Inferior parietal cortex (tissue), 1 donor: ENCODE measurements at regions not wholly inside any gene's neighbourhood (a gene's known extent, or its start where the extent isn't known, plus 50 kb on each side); places are given as distances from the start of the nearest gene placed in this dataset.
A peak's percentile ranks its signal among the peaks of the same experiment; 100 is the strongest.
"Not testable (repeated sequence)": the region's sequence is repeated elsewhere in the genome, so short reads cannot be mapped to it uniquely, and the experiment has no call there.

ENCODE experiments used
- DNase-seq: peaks from one replicate; pipeline ENCODE4 v3.0.0-alpha.2; 2016; ENCODE audit errors: extremely low spot score

DNA sequence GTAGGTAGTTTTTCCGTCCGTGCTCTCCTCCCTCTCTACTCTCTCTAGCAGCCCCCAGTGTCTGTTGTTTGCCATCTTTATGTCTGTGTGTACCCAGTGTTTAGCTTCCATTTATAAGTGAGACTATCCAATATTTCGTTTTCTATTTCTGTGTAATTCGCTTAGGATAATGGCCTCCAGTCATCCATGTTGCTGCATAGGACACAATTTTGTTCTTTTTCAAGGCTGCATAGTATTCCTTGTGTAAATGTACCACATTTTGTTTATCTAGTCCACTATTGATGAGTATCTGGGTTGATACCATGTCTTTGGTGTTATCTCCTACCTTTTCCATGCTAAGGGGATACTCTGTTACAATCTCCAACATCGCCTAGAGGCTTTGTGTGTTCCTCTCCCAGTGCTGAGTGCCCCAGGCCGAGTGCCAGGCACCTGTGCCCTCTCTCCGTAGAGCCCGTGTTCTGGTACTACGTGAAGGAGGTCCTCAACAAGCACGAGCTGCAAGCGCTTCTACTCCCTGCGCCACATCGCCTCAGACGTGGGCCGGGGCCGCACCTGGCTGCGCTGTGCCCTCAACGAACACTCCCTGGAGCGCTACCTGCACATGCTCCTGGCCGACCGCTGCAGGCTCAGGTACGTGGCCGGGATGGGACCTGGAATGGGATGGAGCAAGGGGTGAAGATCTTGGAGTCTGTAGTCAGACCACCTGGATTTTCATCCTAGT, 51.0 kb downstream of the NPIPB11 start:
- not testable (repeated sequence) for DNase-seq

DNA sequence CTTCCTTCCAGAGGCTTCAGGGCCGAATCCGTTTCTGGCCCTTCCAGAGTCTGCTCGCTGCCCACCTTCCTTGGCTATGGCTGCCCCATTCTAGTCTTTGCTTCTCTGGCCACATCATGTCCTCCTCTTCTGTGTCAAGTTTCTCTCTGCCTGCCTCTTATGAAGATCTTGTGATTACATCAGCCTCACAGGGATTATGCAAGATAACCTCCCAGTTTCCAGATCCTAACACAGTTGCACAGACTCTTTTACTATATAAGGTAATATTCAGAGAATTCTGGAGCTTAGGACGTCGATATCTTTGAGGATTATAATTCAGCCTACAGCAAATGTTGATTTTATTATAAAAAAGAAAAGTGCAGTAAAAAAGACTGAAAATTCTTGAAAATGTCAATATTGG, 52.1 kb downstream of the NPIPB11 start:
- DNase-seq = not testable (repeated sequence)

DNA sequence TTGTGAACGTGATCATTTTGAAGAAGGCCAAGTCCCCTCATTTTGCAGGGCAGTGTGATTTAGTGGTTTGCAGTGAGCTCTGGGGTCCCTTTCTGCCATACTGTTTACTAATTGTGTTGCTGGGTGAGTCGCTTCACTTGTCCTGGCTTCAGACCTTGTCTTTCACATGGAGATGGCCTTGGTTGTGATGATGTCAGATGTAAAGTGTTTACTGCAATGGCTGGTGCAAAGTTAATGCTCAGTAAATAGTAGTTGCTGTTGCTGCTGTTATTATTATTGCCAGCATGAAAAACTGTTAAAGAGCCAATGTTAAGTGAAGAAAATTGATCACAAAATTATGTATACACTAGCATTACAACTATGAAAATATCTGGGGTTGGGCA, 53.9 kb downstream of the NPIPB11 start:
- DNase-seq = not testable (repeated sequence)

DNA sequence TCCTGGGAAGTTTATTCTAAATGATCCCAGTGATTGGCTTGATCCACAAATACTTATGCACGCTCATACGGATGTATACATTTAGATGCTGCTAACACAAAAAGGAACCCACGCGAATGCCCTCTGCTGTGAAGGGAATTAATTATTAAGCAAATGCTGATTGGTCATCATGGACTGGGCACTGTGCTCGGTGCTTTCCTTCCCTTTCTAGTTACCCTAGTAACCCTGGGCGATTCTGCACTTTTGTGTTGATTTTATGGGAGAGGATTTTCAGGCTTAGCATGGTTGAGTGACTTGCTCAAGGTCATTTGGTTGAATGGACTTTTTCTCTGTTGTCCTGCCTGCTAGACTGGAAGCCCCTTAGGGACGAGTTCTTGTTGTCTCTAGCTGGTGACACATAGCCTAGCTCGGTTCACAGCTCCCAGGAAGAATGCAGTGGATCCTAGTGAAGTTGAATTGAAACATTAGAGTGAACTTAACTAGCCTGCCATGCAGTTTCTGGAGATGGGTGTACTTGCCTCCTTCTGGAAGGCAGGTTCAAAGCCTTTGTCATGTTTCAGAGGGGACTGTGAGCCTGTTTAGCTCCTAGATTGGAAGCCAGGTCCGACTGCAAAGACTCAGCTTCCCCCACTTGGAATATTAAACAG, 54.4 kb downstream of the NPIPB11 start:
- not testable (repeated sequence) for DNase-seq

DNA sequence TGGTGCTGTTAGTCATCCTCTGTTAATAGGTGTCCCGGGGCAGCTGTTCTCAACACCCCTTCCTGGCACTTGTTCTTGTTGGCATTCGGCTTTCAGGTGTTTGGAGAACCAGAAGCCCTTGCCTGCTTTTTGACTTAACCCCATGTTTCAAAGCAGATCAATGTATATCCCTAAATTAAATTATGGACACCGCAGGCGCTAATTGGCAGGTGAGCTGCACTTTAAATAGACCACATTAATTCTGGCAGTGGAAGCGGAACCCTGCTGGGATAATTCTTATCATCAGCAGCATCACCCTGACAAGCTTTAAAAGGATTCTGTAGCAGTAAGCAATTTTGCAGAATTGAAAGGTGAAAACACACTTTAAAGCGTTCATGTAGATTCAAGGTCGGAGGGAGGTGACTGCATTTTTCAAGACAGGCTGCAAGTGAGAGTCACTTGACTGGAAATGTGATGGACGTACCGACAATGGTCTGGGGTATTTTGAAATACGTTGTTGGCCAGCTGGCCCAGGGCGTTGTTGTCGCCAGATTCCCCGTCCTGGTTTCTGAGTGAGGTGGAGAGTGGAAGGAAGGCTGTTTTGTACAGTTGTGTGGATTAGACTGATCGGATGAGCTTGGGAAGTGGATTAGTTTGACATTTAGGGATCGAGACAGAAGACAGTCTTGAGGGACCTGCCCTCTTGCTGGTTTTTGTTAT, 55.1 kb downstream of the NPIPB11 start:
- not testable (repeated sequence) for DNase-seq

DNA sequence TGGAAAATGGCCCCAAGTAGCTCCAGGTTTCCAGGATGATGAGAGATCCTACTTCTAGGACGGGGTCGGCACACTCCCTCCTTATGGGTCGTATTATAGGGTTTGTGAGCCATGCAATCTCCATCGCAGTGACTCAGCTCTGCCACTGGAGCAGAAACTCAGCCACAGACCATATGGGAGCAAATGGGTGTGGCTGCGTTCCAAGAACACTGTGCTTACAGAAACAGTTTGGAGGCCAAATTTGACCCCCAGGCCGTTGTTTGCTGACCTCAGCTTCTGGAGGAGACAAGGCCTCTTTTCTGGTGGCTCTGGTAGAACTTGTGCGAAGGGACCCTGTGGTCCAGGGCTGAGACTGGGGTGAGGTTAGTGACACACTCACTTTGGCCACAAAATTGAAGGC, 56.5 kb downstream of the NPIPB11 start:
- DNase-seq = peak; percentile 13

DNA sequence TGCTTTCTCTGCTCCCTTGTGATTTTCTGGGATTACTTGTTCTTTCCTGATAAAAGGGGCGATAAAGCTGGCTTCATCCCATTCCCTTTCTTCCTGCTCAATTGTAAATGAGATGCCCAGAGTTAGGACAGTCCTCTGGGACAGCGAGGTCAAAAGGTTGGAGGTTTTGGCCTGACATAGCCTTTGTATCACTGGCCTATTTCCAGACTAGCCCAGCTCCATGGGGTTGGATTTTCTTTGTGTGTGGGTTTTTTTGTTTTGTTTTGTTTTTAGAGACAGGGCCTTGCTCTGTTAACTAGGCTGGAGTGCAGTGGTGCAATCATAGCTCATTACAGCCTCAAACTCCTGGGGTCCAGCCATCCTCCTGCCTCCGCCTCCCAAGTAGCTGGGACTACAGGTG, 57.8 kb downstream of the NPIPB11 start:
- not testable (repeated sequence) for DNase-seq

DNA sequence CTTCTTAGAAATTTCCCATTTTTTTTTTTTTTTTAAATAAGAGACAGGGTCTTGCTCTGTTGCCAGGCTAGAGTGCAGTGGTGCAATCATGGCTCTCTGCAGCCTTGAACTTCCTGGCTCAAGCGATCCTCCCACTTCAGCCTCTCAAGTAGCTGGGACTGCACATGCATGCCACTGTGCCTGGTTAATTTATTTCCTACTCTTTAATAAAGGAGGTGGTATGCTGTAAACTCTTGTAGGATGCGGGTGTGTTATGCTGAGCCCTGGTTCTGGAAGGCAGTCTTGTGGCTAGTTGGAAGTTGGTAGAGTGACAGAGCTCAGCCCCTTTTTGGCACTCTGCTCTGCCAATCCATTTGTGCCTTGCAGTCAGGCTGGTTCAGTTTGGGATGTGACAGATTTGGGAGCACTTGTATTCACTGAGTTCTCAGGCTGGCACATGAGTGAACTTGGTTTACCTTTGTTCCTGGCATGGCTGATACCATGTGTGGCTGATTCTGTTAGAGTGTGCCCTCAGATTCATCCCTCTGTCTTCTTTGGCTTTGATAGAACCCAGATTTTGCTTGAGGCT, 58.3 kb downstream of the NPIPB11 start:
- DNase-seq = not testable (repeated sequence)

DNA sequence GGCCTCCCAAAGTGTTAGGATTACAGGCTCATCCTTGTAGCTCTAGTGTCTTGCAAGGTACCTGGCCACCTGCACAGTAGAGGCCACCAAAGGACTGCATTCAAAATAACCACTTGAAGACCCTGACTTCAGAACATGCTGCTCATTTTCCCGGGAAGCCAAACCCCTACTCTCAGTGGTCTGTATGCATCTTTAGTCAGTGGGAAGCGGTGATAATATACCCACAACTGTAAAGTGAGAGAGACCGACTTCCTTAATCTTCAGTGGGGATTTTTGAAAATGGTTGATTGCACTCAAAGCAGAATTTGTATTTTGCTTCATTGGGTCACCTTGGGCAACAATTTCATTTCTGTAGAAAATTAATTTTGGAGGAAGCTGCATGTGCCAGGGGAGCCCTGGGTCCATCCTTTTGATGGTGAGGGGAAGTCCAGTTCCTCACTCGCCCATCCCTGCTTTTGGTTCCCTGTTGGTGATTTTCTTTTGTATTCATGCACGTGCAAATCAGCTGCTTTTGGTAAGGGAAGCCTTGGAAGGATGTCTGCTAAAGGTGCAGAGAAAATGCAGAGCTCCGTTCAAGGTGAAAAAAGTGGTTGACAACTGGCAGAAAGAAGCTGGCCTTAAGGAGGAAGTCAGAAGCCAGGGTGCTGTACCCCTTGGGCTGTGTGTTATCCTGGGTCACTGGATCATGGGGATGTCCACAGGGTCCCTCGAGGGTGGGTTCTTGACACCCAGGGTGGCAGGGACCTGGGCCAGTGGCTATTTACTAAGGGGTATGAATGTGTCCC, 59.5 kb downstream of the NPIPB11 start:
- DNase-seq = not testable (repeated sequence)

DNA sequence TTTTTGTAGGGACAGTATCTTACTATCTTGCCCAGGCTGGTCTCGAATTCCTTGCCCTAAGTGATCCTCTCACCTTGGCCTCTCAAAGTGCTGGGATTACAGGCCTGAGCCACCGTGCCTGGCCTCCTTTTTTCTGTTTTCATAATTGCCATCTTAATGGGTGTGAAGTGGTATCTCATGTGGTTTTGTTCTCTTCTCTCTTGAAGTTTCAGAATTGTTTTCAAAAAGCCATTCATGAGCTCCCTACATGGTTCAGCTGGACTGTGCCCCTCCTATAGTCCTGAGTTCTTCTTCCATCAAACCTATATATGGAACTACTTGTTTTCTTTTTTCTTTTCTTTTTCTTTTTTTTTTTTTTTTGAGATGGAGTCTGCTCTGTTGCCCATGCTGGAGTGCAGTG, 60.3 kb downstream of the NPIPB11 start:
- DNase-seq = not testable (repeated sequence)

DNA sequence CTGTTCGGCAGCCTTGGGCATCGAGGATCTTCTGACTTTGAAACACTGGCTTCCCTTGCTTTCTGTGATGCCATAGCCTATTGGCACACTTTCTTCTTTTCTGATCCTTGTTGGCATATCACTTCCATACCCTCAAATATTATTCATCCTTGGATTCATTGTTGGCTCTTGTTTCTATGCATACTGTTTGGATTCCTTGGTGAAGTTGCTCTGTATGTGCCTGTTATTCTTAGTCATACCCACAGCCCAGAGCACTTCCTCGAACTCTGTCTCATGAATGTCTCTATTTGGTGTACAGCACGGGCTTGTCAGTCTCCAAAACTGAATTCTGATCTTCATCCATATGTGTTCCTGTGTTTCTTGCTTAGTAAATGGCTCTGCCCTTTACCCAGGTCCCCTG, 63.6 kb downstream of the NPIPB11 start:
- DNase-seq = not testable (repeated sequence)

DNA sequence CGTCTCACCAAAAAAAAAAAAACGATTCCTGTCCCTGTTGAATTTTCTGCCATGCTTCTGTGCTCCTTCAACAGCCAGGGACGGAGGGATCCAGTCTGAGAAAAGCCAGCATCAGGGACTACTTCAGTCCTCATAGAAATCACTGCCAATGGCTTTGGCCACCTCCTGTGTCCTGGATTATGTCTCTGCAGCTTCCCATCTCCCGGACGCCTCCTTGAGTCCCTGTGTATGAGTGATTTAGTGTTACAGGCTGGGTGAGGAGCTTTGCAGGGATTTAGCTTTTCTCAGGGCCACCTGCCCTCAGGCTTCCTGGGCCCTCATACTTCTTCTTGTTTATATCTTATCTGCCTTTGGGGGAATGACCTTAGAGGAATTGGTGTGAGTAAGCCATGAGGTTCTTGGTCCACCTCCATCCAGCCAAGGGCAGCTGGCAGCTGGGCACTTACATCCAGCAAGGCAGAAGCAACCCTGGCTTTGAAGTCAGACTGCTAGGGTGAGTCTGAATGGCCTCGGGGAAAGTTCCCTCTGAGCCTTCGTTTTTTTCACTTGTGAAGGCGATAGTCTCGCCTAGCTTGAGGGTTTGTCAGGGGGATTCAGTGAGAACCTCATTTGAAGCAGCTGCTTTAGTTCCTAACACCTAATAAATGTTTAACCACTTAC, 65.6 kb downstream of the NPIPB11 start:
- DNase-seq = not testable (repeated sequence)

DNA sequence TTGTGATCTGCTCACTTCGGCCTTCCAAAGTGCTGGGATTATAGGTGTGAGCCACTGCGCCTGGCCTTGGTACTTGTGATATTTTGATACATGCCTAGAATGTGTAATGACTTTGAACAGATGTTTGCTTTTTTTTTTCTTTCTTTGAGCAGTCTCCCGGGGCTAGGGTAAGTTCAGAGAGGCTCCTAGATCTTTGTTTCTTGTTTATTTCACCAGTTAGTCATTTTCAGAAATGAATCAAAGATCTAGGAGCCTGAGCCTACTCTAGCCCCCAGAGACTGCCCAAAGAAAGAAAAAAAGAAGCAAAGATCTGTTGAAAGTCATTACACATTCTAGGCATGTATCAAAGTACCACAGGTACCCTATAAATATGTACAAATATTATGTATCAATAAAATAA, 66.3 kb downstream of the NPIPB11 start:
- DNase-seq = not testable (repeated sequence)

DNA sequence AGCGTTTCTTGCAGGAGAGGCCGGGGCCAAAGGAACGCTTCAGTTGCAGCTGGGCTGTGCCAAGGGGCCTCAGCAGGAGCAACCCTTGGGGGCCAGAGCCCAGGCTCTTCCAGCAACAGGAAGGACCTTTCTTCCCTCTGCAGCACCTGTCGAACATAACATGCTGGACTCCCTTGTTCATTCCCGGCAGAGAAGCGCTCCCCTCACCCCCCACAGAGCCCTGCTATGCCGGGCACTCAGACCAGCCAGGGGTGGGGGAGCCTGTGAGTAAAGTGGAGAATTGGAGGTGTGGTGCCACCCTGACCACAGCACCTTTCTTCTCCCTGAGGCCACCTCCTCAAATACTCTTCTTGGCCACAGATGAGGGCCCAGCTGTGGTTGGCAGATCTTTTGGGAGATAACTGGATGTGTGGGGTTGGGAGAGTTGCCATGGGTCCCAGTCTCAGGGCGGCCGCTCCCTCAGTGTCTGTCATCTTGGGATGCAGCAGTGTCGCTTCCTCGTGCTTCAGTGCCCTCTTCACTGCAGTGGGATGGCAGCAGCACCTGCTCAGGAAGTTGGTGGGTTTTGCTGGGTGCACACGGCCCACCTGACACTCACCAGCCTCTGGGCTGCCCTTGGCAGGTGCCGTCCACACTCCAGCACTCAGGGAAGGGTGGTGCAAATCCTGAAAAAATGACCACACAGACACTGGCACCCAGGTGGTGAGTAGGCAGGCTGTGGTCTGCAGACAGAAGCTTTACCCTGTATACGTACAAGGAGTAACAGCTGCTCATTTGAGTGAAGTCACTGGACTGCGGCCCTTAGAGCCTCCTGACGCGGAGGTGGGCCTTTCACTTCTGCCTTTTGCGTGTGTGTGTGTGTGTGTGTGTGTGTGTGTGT, 67.5 kb downstream of the NPIPB11 start:
- DNase-seq = not testable (repeated sequence)

DNA sequence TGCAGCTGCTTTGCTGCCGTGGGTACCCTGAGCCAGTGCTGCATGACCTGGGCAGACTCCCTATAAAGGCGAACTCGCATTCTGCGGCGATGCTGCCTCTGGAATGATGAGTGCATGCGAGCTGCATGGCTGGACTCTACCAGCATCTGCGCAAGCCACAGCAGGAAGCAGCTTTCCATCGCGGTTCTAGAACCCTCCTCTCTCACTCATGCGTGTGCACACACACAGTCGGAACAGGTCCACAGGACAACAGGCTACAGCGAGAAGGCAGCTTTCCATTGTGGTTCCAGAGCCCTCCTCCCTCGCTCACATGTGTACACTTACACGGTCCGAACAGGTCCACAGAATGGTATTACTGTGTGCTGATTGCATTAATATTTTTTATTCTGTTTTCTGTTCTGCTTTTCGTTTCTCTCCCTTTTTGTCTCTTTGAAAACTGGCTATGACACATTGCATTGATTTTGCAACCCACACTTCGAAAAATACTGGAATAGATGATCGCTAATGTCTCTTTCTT, 69.1 kb downstream of the NPIPB11 start:
- not testable (repeated sequence) for DNase-seq

DNA sequence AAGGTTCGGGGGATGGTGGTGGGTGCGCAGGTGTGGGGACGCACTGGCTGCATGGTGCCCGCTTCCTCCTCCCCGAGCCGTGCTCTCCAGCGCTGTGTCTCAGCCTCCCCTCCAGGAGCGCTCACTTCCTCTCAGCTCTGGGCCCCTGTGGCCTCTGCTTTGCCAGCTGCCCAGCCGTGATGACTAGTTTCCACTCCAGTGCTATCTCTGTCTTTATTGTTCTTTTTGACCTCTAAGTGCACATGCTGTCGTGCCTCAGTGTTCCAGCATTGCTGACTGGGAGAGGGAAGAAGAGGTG, 71.0 kb downstream of the NPIPB11 start:
- not testable (repeated sequence) for DNase-seq

DNA sequence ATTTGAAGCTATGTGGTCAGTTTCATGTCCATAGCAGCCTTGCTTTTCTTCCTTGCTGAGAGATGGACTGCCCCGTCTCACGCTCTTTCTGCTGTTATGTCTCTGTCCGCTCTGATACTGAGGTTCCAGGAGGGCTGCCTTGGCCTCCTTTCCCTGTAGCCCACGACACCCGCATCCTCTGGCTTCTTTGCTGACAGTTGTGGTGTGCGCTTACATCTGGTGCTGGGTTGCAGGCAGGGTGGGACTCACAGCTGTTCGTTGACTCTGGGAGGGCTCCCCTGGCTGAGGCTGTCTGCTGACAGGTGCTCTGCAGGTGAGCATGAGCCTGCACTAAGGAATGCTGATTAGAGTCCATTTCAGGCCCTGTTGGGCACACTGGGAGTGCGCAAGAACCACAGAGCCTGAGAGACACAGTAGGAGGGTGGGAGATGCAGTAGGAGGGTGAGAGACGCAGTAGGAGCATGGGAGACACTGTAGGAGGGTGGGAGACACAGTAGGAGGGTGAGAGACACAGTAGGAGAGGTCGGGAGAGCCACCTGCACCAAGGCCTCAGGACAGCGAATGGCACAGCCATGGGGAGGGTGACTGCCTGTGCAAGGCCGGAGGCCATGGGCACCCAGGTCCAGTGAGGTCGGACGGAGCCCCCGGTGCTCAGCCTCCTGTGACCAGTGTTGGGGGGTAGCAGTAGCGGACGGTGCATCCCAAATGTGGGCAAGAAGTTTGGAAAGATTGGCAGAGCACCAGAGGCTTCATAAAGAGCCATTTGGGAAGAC, 71.5 kb downstream of the NPIPB11 start:
- DNase-seq = not testable (repeated sequence)

DNA sequence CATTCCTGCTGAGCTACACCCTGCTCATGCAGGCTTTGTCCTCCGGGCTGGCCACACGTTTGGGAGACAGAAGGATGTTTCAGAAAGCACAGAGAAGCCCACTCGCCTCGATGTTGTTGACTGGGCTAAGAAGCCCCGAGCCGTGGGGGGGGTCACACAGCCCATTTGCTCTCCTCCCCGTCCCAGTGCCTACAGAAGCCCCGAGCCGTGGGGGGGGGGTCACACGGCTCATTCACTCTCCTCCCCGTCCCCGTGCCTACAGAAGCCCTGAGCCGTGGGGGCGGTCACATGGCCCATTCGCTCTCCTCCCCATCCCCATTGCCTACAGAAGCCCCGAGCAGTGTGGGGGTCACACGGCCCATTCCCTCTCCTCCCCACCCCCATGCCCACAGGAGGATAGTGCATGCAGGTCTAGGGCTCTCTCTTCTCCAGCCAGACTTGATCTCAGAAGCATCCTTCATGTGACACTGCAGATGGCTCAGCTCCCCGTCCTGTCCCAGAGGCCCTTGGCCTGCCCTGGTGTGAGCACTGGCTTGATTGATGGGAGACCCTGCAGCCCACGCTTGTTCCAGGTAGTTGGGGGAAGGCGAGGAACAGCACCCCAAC, 72.9 kb downstream of the NPIPB11 start:
- not testable (repeated sequence) for DNase-seq

DNA sequence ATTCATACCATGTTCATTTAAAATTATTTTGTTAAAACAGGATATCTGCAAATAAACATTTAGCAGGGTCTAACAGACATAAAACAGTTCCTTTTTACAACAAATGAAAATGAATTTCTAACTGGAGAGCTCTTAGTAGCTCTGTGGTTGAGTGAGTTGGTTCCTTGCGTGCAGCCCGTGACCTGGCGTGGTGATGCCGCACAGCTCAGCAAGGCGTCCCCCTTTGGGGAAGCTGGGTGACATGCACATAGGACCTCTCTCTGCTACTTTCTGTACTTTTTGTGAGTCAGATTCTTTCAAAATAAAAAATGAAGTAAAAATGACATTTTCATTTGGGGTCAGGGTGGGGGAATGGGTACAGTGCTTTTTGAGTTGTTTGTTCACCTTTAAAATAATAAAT, 75.9 kb downstream of the NPIPB11 start:
- DNase-seq = not testable (repeated sequence)
